ENCODE measurements at regions not wholly inside any gene's neighbourhood (a gene's known extent, or its start where the extent isn't known, plus 50 kb on each side); places are given as distances from the start of the nearest gene placed in this dataset.
"Not testable (repeated sequence)": the region's sequence is repeated elsewhere in the genome, so short reads cannot be mapped to it uniquely, and the experiment has no call there.

GRCh38 chr6:104449918-104450317, 409.8 kb downstream of the HACE1 start:
- H3K27ac ChIP-seq: no peak overlapping the region
- no peak for DNase-seq (ENCODE audit: low read depth, low spot score)

GRCh38 chr6:104446101-104447080, 413.3 kb downstream of the HACE1 start:
- not testable (repeated sequence) for DNase-seq (ENCODE audit: low read depth, low spot score)

GRCh38 chr6:104434519-104434918, 425.2 kb downstream of the HACE1 start:
- DNase-seq (ENCODE audit: low read depth, low spot score): no peak
- no peak overlapping the region for H3K27ac ChIP-seq

More at GRCh38 chr6:104446101-104447080, 413.3 kb downstream of the HACE1 start:
- not testable (repeated sequence) for H3K27ac ChIP-seq

GRCh38 chr6:104431096-104431495, 428.6 kb downstream of the HACE1 start:
- DNase-seq (ENCODE audit: low read depth, low spot score): no peak
- no peak overlapping the region for H3K27ac ChIP-seq

- H3K27ac ChIP-seq: no peak overlapping the region
- no peak for DNase-seq (ENCODE audit: low read depth, low spot score)
Measured at GRCh38 chr6:104428184-104428583, 431.5 kb downstream of the HACE1 start.

GRCh38 chr6:104423691-104424090, 436.0 kb downstream of the HACE1 start:
- DNase-seq (ENCODE audit: low read depth, low spot score): no peak
- no peak overlapping the region for H3K27ac ChIP-seq

GRCh38 chr6:104421650-104422049, 438.1 kb downstream of the HACE1 start:
- no peak for DNase-seq (ENCODE audit: low read depth, low spot score)
- no peak overlapping the region for H3K27ac ChIP-seq

GRCh38 chr6:104418839-104419238, 440.9 kb downstream of the HACE1 start:
- no peak overlapping the region for H3K27ac ChIP-seq
- DNase-seq (ENCODE audit: low read depth, low spot score): no peak

GRCh38 chr6:104418125-104418524, 441.6 kb downstream of the HACE1 start:
- no peak for DNase-seq (ENCODE audit: low read depth, low spot score)
- H3K27ac ChIP-seq: no peak overlapping the region

- no peak for DNase-seq (ENCODE audit: low read depth, low spot score)
- no peak overlapping the region for H3K27ac ChIP-seq
Measured at GRCh38 chr6:104414723-104415122, 445.0 kb downstream of the HACE1 start.

GRCh38 chr6:104413767-104414166, 446.0 kb downstream of the HACE1 start:
- no peak for DNase-seq (ENCODE audit: low read depth, low spot score)
- H3K27ac ChIP-seq: no peak overlapping the region

GRCh38 chr6:104411302-104411701, 448.4 kb downstream of the HACE1 start:
- H3K27ac ChIP-seq: no peak overlapping the region
- no peak for DNase-seq (ENCODE audit: low read depth, low spot score)

GRCh38 chr6:104409913-104410312, 449.8 kb downstream of the HACE1 start:
- H3K27ac ChIP-seq: no peak overlapping the region
- DNase-seq (ENCODE audit: low read depth, low spot score): no peak

GRCh38 chr6:104407957-104408356, 451.8 kb downstream of the HACE1 start:
- no peak for DNase-seq (ENCODE audit: low read depth, low spot score)
- no peak overlapping the region for H3K27ac ChIP-seq

GRCh38 chr6:104404377-104404776, 455.3 kb downstream of the HACE1 start:
- H3K27ac ChIP-seq: no peak overlapping the region
- no peak for DNase-seq (ENCODE audit: low read depth, low spot score)

GRCh38 chr6:104402572-104402971, 457.1 kb downstream of the HACE1 start:
- no peak for DNase-seq (ENCODE audit: low read depth, low spot score)
- peak overlapping the region; percentile 32 for H3K27ac ChIP-seq

- no peak overlapping the region for H3K27ac ChIP-seq
- DNase-seq (ENCODE audit: low read depth, low spot score): no peak
Measured at GRCh38 chr6:104401926-104402325, 457.8 kb downstream of the HACE1 start.

GRCh38 chr6:104400844-104401243, 458.9 kb downstream of the HACE1 start:
- H3K27ac ChIP-seq: no peak overlapping the region
- no peak for DNase-seq (ENCODE audit: low read depth, low spot score)

GRCh38 chr6:104396077-104396476, 463.6 kb downstream of the HACE1 start:
- DNase-seq (ENCODE audit: low read depth, low spot score): no peak
- H3K27ac ChIP-seq: no peak overlapping the region

- no peak overlapping the region for H3K27ac ChIP-seq
- no peak for DNase-seq (ENCODE audit: low read depth, low spot score)
Measured at GRCh38 chr6:104381907-104382306, 477.8 kb downstream of the HACE1 start.

- H3K27ac ChIP-seq: no peak overlapping the region
- no peak for DNase-seq (ENCODE audit: low read depth, low spot score)
Measured at GRCh38 chr6:104365451-104366234, 494.1 kb downstream of the HACE1 start.

Measured in epithelial cell of prostate (primary cell).